ENCODE measurements at regions not wholly inside any gene's neighbourhood (a gene's known extent, or its start where the extent isn't known, plus 50 kb on each side); places are given as distances from the start of the nearest gene placed in this dataset.
"Not testable (repeated sequence)": the region's sequence is repeated elsewhere in the genome, so short reads cannot be mapped to it uniquely, and the experiment has no call there.

GRCh38 chr1:177708406-177708805 lies 261.5 kb downstream of the SEC16B start:
- no peak for DNase-seq

DNA sequence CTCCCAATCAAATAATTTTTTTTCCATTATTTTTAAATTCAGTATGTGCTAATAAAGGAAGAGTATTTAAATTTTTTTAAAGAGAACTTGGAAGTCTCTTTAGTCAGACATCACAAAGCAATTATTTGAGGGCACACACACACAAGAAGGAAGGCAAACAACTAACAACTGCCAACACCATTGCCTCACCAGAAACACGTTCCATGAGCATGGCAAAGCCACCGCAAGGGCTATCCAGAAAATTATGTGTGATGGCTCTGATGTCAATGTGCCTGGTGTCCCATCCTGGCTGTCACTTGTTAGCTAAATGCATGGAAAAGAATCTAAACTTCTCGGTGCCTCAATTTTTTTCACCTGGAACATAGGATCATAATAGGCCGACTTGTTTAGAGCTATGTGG lies 262.9 kb downstream of the SEC16B start:
- DNase-seq, result no peak

DNA sequence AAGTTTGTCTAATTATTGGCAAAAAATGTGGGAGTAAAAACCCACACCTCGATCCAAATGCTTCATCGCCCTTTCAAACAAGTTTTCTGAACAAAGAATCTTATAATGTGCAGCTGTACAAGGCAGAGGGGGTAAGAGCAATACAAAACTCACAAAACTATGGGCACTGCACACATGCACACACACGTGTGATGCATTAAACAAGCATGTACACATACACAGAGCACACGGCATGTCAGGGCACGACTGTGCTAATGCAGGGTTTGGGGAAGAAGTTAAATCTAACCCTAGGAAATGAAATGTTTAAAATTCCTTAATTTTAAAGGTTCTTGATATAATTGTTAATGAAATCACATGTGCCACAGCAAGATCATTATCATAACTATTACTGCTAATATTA lies 264.0 kb downstream of the SEC16B start:
- no peak for DNase-seq

DNA sequence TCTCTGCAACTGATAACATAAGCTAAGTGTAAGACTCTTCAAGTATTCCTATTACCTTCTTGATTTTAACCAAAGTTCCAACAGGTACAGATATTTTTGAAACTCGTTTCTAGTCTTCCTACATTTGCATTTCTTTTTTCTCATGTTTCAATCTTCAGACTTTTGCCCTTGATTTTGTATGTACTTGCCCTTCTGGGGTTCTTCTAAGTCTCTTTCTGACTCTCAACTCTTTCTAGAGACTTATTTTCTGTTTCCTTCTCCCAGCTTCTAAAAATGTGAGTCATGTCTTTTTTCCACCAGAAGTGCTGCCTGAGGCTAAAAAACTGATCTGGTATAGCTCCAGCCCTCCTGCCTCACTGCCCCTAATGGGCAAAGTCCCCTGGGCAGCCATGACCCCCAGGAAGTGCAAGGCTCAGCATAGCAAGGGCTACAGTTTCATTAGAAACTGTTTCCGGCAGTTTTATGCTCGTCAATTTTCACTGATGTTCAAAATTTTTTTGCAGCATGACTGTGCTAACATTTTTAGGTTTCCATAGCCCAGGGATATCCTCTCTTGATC lies 265.9 kb downstream of the SEC16B start:
- no peak for DNase-seq

- DNase-seq, result no peak
Measured at GRCh38 chr1:177701654-177702353, 268.1 kb downstream of the SEC16B start.

DNA sequence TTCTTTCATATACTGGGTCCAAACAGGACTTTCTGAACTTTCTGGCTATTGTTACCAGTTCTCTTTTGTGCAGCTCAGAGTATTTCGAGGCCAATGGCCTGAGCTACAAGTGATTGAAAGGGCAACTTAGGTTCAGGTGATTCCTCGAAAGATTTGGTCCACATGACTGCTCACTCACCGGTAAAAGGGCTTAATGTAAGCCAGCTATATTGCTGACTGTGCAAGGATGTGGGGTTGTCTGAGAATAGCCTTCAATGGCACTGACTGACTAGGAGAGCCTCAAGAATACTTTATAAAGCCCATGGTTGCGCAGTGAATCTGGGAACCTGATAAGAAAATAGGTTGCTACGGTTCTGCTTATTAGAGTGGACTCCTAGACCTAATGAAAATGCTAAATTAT lies 269.0 kb downstream of the SEC16B start:
- DNase-seq, result no peak

DNA sequence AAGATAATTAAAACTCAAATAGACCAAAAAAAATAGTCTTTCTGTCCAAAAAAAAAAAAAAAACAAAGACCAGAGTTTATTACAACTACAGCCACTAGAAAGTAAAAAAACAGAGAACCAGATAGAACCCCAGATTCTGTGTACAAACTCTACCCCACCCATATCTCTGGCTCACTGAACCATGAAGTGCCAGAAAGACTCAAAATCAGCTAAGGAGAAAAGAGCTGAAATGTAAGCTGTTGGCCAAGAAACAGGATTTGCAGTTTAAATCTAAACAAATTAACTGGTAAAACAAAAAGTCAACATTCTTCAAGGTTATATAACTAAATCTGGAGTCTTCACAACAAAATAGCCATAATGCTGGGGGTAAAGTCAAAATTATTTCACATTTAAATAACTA lies 278.9 kb downstream of the SEC16B start:
- DNase-seq, result no peak

- no peak for DNase-seq
Measured at GRCh38 chr1:177687544-177687943, 282.3 kb downstream of the SEC16B start.

- no peak for DNase-seq
Measured at GRCh38 chr1:177686933-177687332, 282.9 kb downstream of the SEC16B start.

GRCh38 chr1:177669161-177669560 lies 300.7 kb downstream of the SEC16B start:
- DNase-seq, result no peak

GRCh38 chr1:177665935-177666334 lies 303.9 kb downstream of the SEC16B start:
- no peak for DNase-seq

DNA sequence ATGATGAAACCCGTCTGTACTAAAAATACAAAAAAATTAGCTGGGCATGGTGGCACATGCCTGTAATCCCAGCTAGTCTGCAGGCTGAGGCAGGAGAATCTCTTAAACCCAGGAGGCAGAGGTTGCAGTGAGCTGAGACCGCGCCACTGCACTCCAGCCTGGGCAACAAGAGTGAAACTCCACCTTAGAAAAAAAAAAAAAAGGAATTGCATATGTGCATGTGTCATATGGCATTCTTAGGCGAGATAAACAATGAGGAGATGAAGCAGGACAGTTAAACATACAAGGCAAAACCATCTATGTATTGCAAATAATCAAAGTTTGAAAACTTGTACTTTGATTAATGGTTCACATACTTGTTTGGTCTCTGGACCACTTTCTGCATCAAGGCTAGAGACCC lies 305.1 kb downstream of the SEC16B start:
- DNase-seq, result not testable (repeated sequence)

DNA sequence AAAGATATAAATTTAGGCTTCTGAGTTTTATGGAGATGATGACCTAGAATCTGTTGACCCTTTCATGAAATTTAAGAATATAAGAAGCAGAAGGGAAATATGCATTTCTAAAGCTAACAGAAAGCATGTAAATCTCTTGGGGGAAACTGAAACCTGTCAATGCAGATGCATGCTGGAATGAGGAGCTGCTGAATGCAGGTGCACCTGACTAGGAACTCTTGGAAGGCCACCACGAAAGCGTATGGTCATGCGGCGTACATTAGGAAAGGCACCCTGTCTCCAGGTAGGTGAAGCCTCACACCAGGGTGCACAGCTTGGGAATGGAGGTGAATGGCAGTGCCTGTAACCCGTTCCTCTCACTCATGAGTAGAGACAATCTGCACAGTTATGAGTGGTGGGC lies 309.7 kb downstream of the SEC16B start:
- no peak for DNase-seq

GRCh38 chr1:177659281-177659680 lies 310.6 kb downstream of the SEC16B start:
- no peak for DNase-seq

GRCh38 chr1:177656598-177656997 lies 313.3 kb downstream of the SEC16B start:
- no peak for DNase-seq

DNA sequence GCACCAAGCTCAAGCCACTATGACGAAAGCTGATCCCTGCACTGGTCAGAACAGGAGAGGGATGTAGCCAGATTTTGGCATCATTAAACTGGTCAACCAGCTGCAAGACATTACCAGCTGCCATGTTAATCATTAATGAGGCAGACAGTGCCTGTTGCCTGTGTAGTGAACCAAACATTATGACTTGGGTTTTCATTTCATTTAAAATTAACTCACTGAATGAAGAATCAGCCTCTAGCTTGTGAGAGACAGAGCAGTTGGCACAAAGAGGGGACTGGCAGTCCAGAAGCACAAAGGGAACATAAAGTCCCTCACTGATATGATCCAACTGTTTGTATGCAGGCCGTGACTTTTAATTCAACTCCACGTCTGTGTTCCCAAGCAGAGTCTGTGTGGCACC lies 318.9 kb downstream of the SEC16B start:
- no peak for DNase-seq

GRCh38 chr1:177648731-177649265 lies 321.1 kb downstream of the SEC16B start:
- DNase-seq, result no peak

- DNase-seq, result no peak
Measured at GRCh38 chr1:177648138-177648537, 321.7 kb downstream of the SEC16B start.

- no peak for DNase-seq
Measured at GRCh38 chr1:177646757-177647730, 322.8 kb downstream of the SEC16B start.

DNA sequence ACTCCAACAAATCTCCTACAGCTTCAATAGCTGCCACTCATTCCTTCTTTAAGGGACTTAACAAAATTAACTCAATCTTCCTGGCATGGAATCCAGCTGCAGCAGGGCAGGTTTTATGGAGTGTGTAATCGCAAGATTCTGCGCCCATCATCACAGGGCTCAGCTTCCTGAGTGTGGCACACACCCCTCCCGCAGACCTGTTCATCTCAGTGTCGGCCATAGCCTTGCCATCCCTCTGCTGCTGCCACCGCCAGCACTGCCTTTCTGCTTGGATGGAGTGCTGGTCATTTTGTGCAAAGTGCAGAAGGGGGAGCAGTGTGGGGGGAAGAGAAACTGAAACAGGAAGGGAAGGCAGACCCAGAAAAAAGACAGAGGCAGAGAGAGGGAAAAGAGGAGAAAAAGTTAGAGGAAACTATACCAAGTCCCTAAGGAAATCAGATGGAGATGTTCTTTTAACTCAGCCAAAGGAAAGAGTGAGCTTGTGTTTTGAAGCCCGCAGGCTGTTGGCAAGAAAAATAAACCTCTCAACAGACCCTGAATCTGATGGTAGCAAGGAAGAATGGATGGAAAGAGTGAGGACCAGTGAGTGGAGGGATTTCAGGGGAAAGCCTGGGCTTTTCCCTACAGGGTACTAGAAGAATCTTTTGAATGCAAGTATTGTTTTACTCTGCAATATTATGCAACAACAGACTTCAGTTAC lies 324.2 kb downstream of the SEC16B start:
- no peak for DNase-seq

DNA sequence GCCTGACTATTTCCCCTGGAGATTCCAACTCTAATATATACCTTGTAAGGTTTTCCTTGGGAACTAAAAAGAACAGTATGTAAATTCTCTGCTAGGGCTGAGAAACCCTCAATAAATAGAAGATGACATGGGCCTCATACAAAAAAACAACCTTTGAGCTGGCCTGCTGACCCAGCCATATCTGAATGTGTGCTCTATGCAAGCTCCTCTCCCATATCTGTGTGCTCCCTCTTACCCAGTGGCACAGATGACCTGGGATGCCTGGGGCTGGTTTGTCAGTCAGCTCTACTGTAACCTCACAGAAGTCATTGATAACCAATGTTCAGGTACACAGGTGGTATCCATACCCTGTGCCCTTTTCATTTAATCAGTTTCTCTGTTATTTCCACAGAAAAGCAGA lies 329.2 kb downstream of the SEC16B start:
- no peak for DNase-seq

GRCh38 chr1:177634151-177634550 lies 335.7 kb downstream of the SEC16B start:
- DNase-seq, result not testable (repeated sequence)

Measured in NCI-H1048 (cell line).